MM.1S (cell line): ENCODE measurements at regions not wholly inside any gene's neighbourhood (a gene's known extent, or its start where the extent isn't known, plus 50 kb on each side); places are given as distances from the start of the nearest gene placed in this dataset.
"Not testable (repeated sequence)": the region's sequence is repeated elsewhere in the genome, so short reads cannot be mapped to it uniquely, and the experiment has no call there.

Experiments used
- DNase-seq: peaks from one replicate; pipeline ENCODE4 v3.0.0-alpha.2; 2015
- H2AFZ ChIP-seq: fragments of 300-600 bp; sonication (generic); 2 replicates; pipeline ENCODE4 v1.6.0; 2016; ENCODE audit warnings: antibody characterized with exemption, low read length
- H3F3A ChIP-seq: fragments of 300-600 bp; sonication (generic); 2 replicates; pipeline ENCODE4 v1.6.1; 2016; ENCODE audit warnings: mild to moderate bottlenecking, antibody characterized with exemption, low read length, moderate library complexity, mixed read lengths; ENCODE audit not compliant: insufficient read depth
- H3K27ac ChIP-seq: fragments of 300-600 bp; sonication (generic); 2 replicates; pipeline ENCODE4 v1.5.1; 2016; ENCODE audit warnings: mild to moderate bottlenecking, low read length
- H3K27me3 ChIP-seq: fragments of 300-600 bp; sonication (generic); replicated peaks from 2 replicates; pipeline ENCODE4 v1.6.0; 2016; ENCODE audit warnings: low read length; ENCODE audit not compliant: insufficient read depth
- H3K36me3 ChIP-seq: fragments of 300-600 bp; sonication (generic); replicated peaks from 2 replicates; pipeline ENCODE4 v1.6.1; 2016; ENCODE audit warnings: mild to moderate bottlenecking, low read length, mixed read lengths; ENCODE audit not compliant: insufficient read depth
- H3K4me1 ChIP-seq: fragments of 300-600 bp; sonication (generic); 2 replicates; pipeline ENCODE4 v1.6.1; 2016; ENCODE audit warnings: low read length, mixed read lengths
- H3K4me2 ChIP-seq: fragments of 300-600 bp; sonication (generic); 2 replicates; pipeline ENCODE4 v1.6.0; 2016; ENCODE audit warnings: low read depth, low read length
- H3K4me3 ChIP-seq: fragments of 300-600 bp; sonication (generic); 2 replicates; pipeline ENCODE4 v1.5.1; 2016; ENCODE audit warnings: low read length, mixed read lengths
- H3K79me2 ChIP-seq: fragments of 300-600 bp; sonication (generic); 2 replicates; pipeline ENCODE4 v1.6.1; 2016; ENCODE audit warnings: mixed run types, low read length, mixed read lengths
- H3K9ac ChIP-seq: fragments of 300-600 bp; sonication (generic); 2 replicates; pipeline ENCODE4 v1.6.1; 2016; ENCODE audit warnings: low read length, mixed read lengths
- H3K9me2 ChIP-seq: fragments of 300-600 bp; sonication (generic); replicated peaks from 2 replicates; pipeline ENCODE4 v1.6.1; 2016; ENCODE audit warnings: mild to moderate bottlenecking, low read length, mixed read lengths; ENCODE audit not compliant: insufficient read depth
- H3K9me3 ChIP-seq: fragments of 300-600 bp; sonication (generic); replicated peaks from 2 replicates; pipeline ENCODE4 v1.6.1; 2016; ENCODE audit warnings: mild to moderate bottlenecking, low read length, mixed read lengths; ENCODE audit not compliant: insufficient read depth
- H4K20me1 ChIP-seq: fragments of 300-600 bp; sonication (generic); 2 replicates; pipeline ENCODE4 v1.6.1; 2016; ENCODE audit warnings: mild to moderate bottlenecking, low read length, moderate library complexity, mixed read lengths; ENCODE audit not compliant: insufficient read depth
- EZH2 ChIP-seq: fragments of 300-600 bp; sonication (generic); optimal IDR thresholded peaks from 2 replicates; pipeline ENCODE3; 2017; ENCODE audit warnings: low read depth, mild to moderate bottlenecking, antibody characterized with exemption, low read length, mixed read lengths
- EZH2phosphoT487 ChIP-seq: fragments of 300-600 bp; sonication (generic); IDR thresholded peaks from 2 replicates; pipeline ENCODE4 v1.6.1; 2018; ENCODE audit warnings: antibody characterized with exemption, low read length
- TF ChIP-seq, protein P1 (sequence below): fragments of 300-600 bp; sonication (generic); IDR thresholded peaks from 2 replicates; pipeline ENCODE4 v1.5.1; 2016; ENCODE audit warnings: antibody characterized with exemption, low read length, mixed read lengths

DNA sequence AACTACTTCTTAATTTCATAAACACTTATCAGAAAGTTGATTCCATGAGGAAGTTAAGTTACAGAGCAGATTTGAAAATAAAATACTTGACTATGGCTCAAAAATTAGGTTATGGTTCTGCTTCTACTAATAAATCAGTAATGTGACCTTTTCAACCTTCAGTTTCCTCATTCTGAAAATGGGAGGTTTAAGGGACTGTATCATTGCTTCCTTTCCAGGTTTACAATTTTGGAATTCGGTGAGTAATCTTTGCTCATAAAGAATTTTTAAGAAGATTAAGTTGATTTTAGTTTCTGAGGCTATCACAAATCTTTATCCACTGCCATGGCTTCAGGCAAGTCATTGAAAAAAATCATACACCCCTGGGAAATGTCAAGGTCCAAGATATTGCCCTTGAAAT lies 1061.2 kb downstream of the DIPK2A start:
- no peak overlapping the region for H2AFZ ChIP-seq
- no peaks in the 10 kb centered on the region for H3K9me2 ChIP-seq
- H3K36me3 ChIP-seq, result no peaks in the 10 kb centered on the region
- no peaks in the 10 kb centered on the region for H4K20me1 ChIP-seq
- H3K9ac ChIP-seq, result no peak overlapping the region
- H3K79me2 ChIP-seq, result no peaks in the 10 kb centered on the region
- no peak overlapping the region for H3K4me2 ChIP-seq
- H3K27me3 ChIP-seq, result no peaks in the 10 kb centered on the region
- H3K27ac ChIP-seq, result no peak overlapping the region
- no peak for DNase-seq
- TF ChIP-seq EZH2phosphoT487 (no peak), EZH2 (no peak)
- TF ChIP-seq, protein P1, sequence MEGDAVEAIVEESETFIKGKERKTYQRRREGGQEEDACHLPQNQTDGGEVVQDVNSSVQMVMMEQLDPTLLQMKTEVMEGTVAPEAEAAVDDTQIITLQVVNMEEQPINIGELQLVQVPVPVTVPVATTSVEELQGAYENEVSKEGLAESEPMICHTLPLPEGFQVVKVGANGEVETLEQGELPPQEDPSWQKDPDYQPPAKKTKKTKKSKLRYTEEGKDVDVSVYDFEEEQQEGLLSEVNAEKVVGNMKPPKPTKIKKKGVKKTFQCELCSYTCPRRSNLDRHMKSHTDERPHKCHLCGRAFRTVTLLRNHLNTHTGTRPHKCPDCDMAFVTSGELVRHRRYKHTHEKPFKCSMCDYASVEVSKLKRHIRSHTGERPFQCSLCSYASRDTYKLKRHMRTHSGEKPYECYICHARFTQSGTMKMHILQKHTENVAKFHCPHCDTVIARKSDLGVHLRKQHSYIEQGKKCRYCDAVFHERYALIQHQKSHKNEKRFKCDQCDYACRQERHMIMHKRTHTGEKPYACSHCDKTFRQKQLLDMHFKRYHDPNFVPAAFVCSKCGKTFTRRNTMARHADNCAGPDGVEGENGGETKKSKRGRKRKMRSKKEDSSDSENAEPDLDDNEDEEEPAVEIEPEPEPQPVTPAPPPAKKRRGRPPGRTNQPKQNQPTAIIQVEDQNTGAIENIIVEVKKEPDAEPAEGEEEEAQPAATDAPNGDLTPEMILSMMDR, result no peak
- no peaks in the 10 kb centered on the region for H3K9me3 ChIP-seq
- no peaks in the 10 kb centered on the region for H3F3A ChIP-seq
- no peak overlapping the region for H3K4me3 ChIP-seq
- H3K4me1 ChIP-seq, result no peaks in the 10 kb centered on the region

DNA sequence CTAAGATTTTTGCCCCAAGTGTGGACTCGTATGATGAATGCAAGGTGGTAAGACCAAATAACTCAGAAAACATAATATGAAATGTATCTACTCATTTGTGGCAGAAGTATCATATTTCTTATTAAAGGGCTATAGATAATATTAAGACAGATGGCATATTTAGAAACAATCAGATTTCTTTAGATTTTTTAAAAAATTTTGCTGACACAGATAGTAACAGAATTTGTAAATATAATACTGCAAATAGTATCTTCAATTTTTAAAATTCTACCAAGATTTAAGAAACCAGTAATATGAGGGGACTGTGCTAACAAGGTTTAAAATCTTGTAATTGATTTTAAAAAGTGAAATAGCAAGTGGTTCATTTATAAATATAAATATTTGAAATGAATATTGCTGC lies 1064.1 kb downstream of the DIPK2A start:
- no peak overlapping the region for H3K4me2 ChIP-seq
- H3K9me2 ChIP-seq, result no peaks in the 10 kb centered on the region
- DNase-seq, result no peak
- H3K9ac ChIP-seq, result no peak overlapping the region
- H3K9me3 ChIP-seq, result no peaks in the 10 kb centered on the region
- no peak overlapping the region for H3K4me3 ChIP-seq
- no peaks in the 10 kb centered on the region for H3K27me3 ChIP-seq
- no peaks in the 10 kb centered on the region for H3F3A ChIP-seq
- no peaks in the 10 kb centered on the region for H3K79me2 ChIP-seq
- no peak overlapping the region for H2AFZ ChIP-seq
- no peak overlapping the region for H3K27ac ChIP-seq
- H4K20me1 ChIP-seq, result no peaks in the 10 kb centered on the region
- no peak for TF ChIP-seq EZH2
- TF ChIP-seq, protein P1, result no peak
- no peak for TF ChIP-seq EZH2phosphoT487
- no peaks in the 10 kb centered on the region for H3K4me1 ChIP-seq
- H3K36me3 ChIP-seq, result no peaks in the 10 kb centered on the region

DNA sequence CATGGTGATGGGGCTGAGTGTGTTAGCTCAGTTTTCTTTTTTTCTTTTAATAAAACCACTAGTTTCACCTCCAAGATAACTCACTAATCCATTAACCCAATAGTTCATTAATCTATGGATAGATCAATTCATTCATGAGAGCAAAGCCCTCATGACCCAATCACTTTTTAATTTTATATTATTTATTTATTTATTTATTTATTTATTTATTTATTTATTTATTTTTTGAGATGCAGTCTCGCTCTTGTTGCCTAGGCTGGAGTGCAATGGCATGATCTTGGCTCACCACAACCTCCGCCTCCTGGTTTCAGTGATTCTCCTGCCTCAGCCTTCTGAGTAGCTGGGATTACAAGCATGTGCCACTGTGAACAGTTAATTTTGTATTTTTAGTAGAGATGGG lies 1082.4 kb downstream of the DIPK2A start:
- H3K27me3 ChIP-seq, H3K4me2 ChIP-seq, H3K4me3 ChIP-seq, H3K27ac ChIP-seq, H3K36me3 ChIP-seq, H3K9me3 ChIP-seq, H3K9me2 ChIP-seq, H3K79me2 ChIP-seq, H3K9ac ChIP-seq, H3F3A ChIP-seq, H4K20me1 ChIP-seq, H2AFZ ChIP-seq, DNase-seq, H3K4me1 ChIP-seq: not testable (repeated sequence)

DNA sequence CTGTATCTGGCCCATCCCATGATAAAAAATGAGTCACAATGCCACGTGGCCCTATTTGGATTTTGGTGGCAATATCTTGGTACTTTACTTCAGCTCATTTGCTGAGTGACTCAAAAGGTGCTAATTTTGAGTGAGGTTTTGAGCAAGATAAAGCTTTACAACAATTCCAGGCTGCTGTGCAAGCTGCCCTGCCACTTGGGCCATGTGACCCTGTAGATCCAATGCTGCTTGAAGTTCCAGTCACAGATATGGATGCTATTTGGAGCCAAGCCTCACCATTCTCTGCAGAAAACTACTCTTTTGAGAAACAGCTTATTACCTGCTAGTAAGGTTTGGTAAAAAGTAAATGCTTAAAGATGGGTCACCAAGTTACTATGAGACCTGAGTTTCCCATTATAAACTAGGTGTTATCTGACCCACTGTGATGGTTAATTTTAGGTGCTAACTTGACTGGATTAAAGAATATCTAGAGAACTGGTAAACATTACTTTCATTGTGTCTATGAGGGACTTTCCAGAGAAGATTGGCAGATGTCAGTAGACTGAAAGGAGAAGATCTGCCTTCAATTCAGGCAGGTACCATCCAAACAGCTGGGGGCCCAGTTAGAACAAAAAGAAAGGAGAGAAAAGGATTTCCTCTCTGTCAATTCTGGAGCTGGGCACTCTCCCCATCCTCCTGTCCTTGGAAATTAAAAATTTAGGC lies 1083.9 kb downstream of the DIPK2A start:
- Histone ChIP-seq H3K9me3 (no peaks in the 10 kb centered on the region), H3K4me2 (no peak overlapping the region), H3F3A (no peaks in the 10 kb centered on the region), H2AFZ (no peak overlapping the region), H3K4me1 (no peaks in the 10 kb centered on the region; the same call in 1 of the 2 replicates), H3K79me2 (no peaks in the 10 kb centered on the region), H3K27ac (no peak overlapping the region), H4K20me1 (no peaks in the 10 kb centered on the region), H3K27me3 (no peaks in the 10 kb centered on the region), H3K36me3 (no peaks in the 10 kb centered on the region), H3K4me3 (no peak overlapping the region), H3K9me2 (no peaks in the 10 kb centered on the region), H3K9ac (no peak overlapping the region)
- TF ChIP-seq EZH2phosphoT487 (no peak), EZH2 (no peak)
- TF ChIP-seq, protein P1, result no peak
- no peak for DNase-seq
